RWPE1 (cell line): ENCODE measurements at regions not wholly inside any gene's neighbourhood (a gene's known extent, or its start where the extent isn't known, plus 50 kb on each side); places are given as distances from the start of the nearest gene placed in this dataset.

Experiments
- CTCF ChIA-PET: fragments of 350-600 bp; sonication (Branson Sonifier 250); formaldehyde crosslinking; extraction: SDS; loops from one replicate; lab custom pipeline; 2021; lab: Yijun Ruan, JAX
- POLR2A ChIA-PET: fragments of 400-600 bp; formaldehyde crosslinking; extraction: SDS; loops from one replicate; lab custom pipeline; 2020; ENCODE audit warnings: antibody characterized with exemption; ENCODE audit not compliant: low non-redundant PET; lab: Yijun Ruan, JAX
- DNase-seq: peaks from one replicate; pipeline ENCODE4 v3.0.0; 2012; ENCODE audit warnings: low spot score
- H3K27ac ChIP-seq: fragments of 450-650 bp; 2 replicates; pipeline ENCODE4 v1.5.1; 2017
- TF ChIP-seq, protein P1 (sequence below): fragments of 450-650 bp; conservative IDR thresholded peaks from 2 replicates; pipeline ENCODE4 v1.5.1; 2017; ENCODE audit warnings: low read depth, mild to moderate bottlenecking

- ChIA-PET POLR2A (no interaction called here), CTCF (no interaction called here)
- TF ChIP-seq, protein P1, sequence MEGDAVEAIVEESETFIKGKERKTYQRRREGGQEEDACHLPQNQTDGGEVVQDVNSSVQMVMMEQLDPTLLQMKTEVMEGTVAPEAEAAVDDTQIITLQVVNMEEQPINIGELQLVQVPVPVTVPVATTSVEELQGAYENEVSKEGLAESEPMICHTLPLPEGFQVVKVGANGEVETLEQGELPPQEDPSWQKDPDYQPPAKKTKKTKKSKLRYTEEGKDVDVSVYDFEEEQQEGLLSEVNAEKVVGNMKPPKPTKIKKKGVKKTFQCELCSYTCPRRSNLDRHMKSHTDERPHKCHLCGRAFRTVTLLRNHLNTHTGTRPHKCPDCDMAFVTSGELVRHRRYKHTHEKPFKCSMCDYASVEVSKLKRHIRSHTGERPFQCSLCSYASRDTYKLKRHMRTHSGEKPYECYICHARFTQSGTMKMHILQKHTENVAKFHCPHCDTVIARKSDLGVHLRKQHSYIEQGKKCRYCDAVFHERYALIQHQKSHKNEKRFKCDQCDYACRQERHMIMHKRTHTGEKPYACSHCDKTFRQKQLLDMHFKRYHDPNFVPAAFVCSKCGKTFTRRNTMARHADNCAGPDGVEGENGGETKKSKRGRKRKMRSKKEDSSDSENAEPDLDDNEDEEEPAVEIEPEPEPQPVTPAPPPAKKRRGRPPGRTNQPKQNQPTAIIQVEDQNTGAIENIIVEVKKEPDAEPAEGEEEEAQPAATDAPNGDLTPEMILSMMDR = no peak
- peak; percentile 91 for DNase-seq
- no peak overlapping the region for H3K27ac ChIP-seq
Observed at GRCh38 chr13:84400706-84401105, 518.4 kb upstream of the SLITRK1 start.

DNA sequence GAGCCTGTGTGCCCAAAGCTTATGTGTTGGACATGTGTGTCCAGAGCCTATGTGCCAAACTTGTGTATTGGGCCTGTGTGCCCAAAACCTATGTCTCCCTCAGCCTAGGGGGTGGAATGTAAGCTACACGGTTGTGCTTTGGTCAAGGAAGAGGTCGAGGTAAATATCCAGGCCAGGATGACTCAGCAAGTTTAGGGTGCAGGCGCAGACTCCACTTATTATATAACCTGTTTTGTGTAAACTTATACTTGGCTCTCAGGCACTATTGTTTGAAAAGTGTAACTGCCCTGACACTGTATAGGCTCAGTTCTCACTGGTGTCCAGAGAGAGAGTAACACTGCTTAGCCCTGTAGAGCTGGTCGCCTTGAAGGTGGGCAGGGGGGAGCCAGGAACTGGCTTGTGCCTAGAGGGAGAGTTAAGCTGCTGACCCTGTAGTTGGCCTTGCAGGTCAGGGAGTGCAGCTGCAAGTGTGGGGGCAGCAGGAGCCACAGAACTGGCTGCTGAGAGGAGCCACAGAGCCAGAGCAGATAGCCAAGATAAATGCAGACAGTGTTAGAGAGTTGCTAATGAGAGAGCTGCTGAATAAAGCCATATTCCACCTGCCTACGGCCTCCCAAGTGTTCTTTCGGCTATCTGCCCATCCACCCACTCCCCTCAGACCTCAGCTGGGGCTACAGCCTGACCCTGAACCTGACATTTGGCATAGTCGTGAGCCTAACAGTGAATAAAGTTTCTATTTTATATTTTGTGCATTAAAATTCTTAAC lies 517.2 kb upstream of the SLITRK1 start:
- TF ChIP-seq, protein P1 = no peak
- DNase-seq = no peak
- ChIA-PET CTCF (interaction anchor here (0.6 kb wide), 1 partner anchor 1200 kb away, joined by 4 read pairs; no protein-coding TSS in a partner anchor), POLR2A (no interaction called here)
- peak overlapping the region; percentile 19; the same call in 1 of the 2 replicates for H3K27ac ChIP-seq

DNA sequence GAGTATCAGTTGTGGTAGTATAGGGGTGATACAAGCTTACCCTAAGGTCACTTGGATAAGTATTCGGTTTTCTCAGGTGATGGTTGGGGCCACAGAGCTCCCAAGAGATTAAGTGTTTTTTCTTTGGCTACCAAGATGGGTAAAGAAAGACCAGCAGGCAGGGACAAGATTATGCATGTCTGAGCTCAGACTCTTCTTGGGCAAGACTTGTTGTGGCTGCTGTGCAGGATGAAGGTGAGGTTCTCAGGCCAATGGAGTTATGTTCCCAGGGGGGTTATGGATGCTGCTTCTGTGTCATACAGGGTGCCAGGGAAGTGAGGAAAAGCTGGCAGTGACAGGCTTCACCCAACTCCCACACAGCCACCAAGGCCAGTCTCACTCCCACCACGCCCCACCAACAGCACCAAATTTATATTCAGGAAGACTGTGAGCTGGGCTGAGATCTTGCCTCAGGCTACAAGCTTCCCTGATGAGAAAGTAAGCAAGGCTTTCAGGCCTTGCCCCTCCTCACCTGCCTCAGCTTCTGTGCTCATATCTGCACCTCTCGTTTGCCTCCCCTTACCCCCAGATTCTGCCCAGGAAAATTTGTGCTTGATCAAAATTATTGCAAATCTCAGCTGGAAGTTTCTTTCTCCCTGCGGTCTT lies 511.8 kb upstream of the SLITRK1 start:
- TF ChIP-seq, protein P1 = no peak
- ChIA-PET CTCF (no interaction called here), POLR2A (no interaction called here)
- DNase-seq = peak; percentile 16
- peak overlapping the region; percentile 59 for H3K27ac ChIP-seq

DNA sequence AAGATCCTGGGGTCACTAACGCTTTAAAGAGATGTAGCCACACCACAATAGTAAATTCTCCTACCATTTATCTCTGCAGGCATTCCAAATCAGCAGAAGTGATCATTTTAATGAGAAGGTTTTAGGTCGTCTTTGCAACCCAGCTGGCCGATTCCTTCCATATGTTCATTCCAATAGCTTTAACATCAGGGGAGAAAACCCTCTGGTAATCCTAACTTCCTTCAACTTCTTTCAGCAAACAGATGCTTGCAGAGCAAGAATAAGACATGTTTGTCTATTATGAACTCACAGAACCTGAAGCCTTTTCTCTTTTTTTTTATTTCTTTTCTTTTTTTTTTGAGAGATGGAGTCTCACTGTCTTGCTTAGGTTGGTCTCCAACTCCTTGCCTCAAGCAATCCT lies 498.6 kb upstream of the SLITRK1 start:
- ChIA-PET CTCF (no interaction called here), POLR2A (no interaction called here)
- H3K27ac ChIP-seq = no peak overlapping the region
- no peak for DNase-seq
- TF ChIP-seq, protein P1 = no peak

GRCh38 chr13:84377106-84377505 lies 494.8 kb upstream of the SLITRK1 start:
- POLR2A ChIA-PET = no interaction called here
- CTCF ChIA-PET = no interaction called here
- TF ChIP-seq, protein P1 = no peak
- H3K27ac ChIP-seq = no peak overlapping the region
- no peak for DNase-seq

DNA sequence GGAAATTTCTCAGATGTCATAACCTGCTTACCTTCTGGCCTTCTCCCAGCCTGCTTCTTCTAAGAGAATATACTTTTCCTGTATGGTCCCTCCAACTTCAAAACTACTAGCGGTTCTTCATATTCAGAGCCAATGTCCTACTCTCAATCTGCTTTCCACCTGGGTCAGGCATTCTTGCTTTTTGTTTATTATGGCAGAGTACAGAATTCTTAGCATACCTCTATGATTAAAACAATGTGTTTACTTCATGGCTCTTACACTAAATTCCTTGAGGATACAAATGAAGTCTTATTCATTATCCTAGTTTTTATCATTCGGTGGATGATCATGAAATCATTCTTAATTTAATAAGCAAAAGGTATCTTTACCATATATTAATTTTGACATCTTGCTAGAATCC lies 484.2 kb upstream of the SLITRK1 start:
- TF ChIP-seq, protein P1 = no peak
- no peak overlapping the region for H3K27ac ChIP-seq
- no peak for DNase-seq
- ChIA-PET POLR2A (no interaction called here), CTCF (no interaction called here)
